ENCODE measurements at regions not wholly inside any gene's neighbourhood (a gene's known extent, or its start where the extent isn't known, plus 50 kb on each side); places are given as distances from the start of the nearest gene placed in this dataset.
"Not testable (repeated sequence)": the region's sequence is repeated elsewhere in the genome, so short reads cannot be mapped to it uniquely, and the experiment has no call there.

DNA sequence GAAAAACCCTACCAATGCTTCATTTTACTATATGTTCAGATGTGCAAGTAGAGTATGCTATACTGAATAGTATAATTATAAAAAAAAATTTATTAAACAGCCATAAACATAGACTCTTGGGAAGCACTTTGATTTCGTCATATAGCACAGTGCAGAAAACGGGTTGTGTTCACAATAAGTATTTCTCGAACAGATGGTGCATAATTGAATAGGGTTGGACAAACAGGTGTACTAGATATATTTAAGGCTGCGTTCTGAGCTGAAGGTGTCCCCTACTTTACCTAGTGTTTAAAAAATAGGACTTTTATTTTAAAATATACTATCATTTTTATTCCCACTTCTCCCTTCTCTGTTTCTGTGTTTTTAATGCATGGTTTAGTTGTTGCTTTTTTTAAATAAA lies 841.5 kb downstream of the ANKRD7 start:
- H3K36me3 ChIP-seq (replicated peaks): no peaks in the 10 kb centered on the region
- H3K27ac ChIP-seq: no peak overlapping the region
- H3K27me3 ChIP-seq (replicated peaks): no peaks in the 10 kb centered on the region
- no peak for DNase-seq
- H3K4me3 ChIP-seq (ENCODE audit: low read depth, low read length): no peak overlapping the region
- in situ Hi-C loops (cut with HindIII; ENCODE audit: low pct_ligation_motif_present, low sequenced_read_pairs): no loop called here
- TF ChIP-seq, protein P1, sequence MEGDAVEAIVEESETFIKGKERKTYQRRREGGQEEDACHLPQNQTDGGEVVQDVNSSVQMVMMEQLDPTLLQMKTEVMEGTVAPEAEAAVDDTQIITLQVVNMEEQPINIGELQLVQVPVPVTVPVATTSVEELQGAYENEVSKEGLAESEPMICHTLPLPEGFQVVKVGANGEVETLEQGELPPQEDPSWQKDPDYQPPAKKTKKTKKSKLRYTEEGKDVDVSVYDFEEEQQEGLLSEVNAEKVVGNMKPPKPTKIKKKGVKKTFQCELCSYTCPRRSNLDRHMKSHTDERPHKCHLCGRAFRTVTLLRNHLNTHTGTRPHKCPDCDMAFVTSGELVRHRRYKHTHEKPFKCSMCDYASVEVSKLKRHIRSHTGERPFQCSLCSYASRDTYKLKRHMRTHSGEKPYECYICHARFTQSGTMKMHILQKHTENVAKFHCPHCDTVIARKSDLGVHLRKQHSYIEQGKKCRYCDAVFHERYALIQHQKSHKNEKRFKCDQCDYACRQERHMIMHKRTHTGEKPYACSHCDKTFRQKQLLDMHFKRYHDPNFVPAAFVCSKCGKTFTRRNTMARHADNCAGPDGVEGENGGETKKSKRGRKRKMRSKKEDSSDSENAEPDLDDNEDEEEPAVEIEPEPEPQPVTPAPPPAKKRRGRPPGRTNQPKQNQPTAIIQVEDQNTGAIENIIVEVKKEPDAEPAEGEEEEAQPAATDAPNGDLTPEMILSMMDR (IDR thresholded peaks at IDR 0.05; ENCODE audit: low read depth, low read length, missing control alignments): no peak

DNA sequence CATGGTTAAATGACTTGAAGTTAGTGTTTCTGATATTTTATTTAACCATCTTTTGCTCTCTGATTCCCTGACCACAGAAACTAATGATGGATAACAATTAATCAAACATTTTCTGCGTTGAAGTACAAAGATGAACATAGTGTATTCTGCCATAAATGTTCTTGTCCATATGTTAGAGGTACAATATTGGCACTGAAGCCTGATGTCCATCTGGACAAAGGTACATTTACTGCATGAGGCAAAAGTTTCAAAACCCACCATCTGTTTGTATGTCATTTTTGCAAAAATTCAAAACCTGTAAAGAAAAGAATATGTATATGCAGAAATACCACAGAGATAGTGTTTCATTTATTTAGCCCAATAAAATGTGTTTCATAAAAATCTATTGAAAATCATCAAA lies 861.5 kb downstream of the ANKRD7 start:
- no peaks in the 10 kb centered on the region for H3K36me3 ChIP-seq (replicated peaks)
- H3K27ac ChIP-seq: no peak overlapping the region
- H3K4me3 ChIP-seq (ENCODE audit: low read depth, low read length): no peak overlapping the region
- in situ Hi-C loops (cut with HindIII; ENCODE audit: low pct_ligation_motif_present, low sequenced_read_pairs): no loop called here
- no peak for DNase-seq
- no peaks in the 10 kb centered on the region for H3K27me3 ChIP-seq (replicated peaks)
- TF ChIP-seq, protein P1 (IDR thresholded peaks at IDR 0.05; ENCODE audit: low read depth, low read length, missing control alignments): no peak

DNA sequence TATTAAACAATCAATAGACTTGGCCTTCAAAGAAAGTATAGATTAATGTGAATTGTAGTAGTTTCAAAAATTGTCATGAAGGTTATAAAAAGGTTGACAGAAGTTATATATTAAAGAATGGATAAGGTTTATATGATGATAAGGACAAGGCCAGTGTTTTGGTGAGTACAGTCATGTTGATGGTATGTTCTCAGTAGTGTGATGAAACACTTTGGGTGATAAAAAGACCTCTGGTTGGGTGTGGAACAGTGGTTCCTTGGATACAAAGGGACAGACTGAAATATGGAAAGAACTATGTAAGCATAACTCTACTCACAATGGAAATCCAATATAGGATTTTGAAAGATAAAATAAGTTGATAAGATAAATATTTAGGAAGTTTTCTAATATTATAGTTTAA lies 866.3 kb downstream of the ANKRD7 start:
- DNase-seq: no peak
- TF ChIP-seq, protein P1 (IDR thresholded peaks at IDR 0.05; ENCODE audit: low read depth, low read length, missing control alignments): no peak
- Histone ChIP-seq H3K27ac (no peak overlapping the region), H3K4me3 (ENCODE audit: low read depth, low read length) (no peak overlapping the region), H3K27me3 (replicated peaks) (no peaks in the 10 kb centered on the region), H3K36me3 (replicated peaks) (no peaks in the 10 kb centered on the region)
- in situ Hi-C loops (cut with HindIII; ENCODE audit: low pct_ligation_motif_present, low sequenced_read_pairs): no loop called here

DNA sequence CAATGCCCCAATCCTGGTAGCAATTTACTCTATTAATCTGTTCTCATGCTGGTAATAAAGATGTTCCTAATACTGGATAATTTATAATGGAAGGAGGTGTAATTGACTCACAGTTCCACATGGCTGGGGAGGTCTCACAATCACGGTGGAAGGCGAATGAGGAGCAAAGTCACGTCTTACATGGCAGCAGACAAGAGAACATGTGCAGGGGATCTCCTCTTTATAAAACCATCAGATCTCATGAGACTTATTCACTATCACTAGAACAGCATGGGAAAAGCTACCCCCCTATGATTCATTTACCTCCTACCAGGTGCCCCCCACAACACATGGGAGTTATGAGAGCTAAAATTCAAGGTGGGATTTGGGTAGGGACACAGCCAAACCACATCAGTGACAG lies 872.2 kb downstream of the ANKRD7 start:
- no peaks in the 10 kb centered on the region for H3K27me3 ChIP-seq (replicated peaks)
- H3K36me3 ChIP-seq (replicated peaks): no peaks in the 10 kb centered on the region
- in situ Hi-C loops (cut with HindIII; ENCODE audit: low pct_ligation_motif_present, low sequenced_read_pairs): no loop called here
- TF ChIP-seq, protein P1 (IDR thresholded peaks at IDR 0.05; ENCODE audit: low read depth, low read length, missing control alignments): no peak
- DNase-seq: no peak
- no peak overlapping the region for H3K4me3 ChIP-seq (ENCODE audit: low read depth, low read length)
- H3K27ac ChIP-seq: no peak overlapping the region

DNA sequence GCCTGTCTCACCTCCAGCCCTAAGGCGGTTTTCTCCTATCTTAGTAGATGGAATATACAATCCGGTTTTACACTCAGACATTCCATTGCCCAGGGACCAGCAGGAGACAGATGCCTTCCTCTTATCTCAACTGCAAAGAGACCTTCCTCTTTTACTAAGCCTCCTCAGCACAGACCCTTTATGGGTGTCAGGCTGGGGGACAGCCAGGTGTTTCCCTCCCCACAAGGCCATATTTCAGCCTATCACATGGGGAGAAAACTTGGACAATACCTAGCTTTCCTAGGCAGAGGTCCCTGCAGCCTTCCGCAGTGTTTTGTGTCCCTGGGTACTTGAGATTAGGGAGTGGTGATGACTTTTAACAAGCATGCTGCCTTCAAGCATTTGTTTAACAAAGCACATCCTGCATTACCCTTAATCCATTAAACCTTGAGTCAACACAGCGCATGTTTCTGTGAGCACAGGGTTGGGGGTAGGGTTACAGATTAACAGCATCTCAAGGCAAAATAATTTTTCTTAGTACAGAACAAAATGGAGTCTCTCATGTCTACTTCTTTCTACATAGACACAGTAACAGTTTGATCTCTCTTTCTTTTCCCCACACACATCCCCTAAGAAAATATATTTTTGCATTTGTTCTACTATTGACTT lies 876.2 kb downstream of the ANKRD7 start:
- in situ Hi-C loops (cut with HindIII; ENCODE audit: low pct_ligation_motif_present, low sequenced_read_pairs); H3K27me3 ChIP-seq (replicated peaks); DNase-seq; H3K36me3 ChIP-seq (replicated peaks); H3K27ac ChIP-seq; H3K4me3 ChIP-seq (ENCODE audit: low read depth, low read length): not testable (repeated sequence)

DNA sequence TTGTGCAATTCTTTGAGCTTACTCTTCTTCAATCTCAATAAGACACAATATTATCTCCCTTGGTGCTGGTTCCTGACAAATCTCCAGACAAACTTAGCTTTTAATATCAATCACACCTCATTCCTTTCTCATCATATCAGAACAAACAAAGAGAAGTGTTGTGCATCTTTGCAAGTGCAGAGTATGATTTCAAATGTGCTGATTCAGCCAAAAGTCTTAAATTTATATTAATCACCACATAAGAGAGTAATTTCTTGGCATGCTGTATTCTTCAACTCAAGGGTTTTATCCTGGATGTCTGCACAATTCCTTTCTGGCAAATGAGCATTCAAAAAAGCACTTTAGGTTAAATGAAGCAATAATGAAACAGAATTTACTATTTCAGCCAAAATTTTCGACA lies 877.8 kb downstream of the ANKRD7 start:
- Histone ChIP-seq H3K4me3 (ENCODE audit: low read depth, low read length) (no peak overlapping the region), H3K27ac (no peak overlapping the region), H3K36me3 (replicated peaks) (no peaks in the 10 kb centered on the region), H3K27me3 (replicated peaks) (no peaks in the 10 kb centered on the region)
- DNase-seq: no peak
- TF ChIP-seq, protein P1 (IDR thresholded peaks at IDR 0.05; ENCODE audit: low read depth, low read length, missing control alignments): no peak
- in situ Hi-C loops (cut with HindIII; ENCODE audit: low pct_ligation_motif_present, low sequenced_read_pairs): no loop called here

Data from brain microvascular endothelial cell (primary cell).